ENCODE measurements at regions not wholly inside any gene's neighbourhood (a gene's known extent, or its start where the extent isn't known, plus 50 kb on each side); places are given as distances from the start of the nearest gene placed in this dataset.
A peak's percentile ranks its signal among the peaks of the same experiment; 100 is the strongest.

DNA sequence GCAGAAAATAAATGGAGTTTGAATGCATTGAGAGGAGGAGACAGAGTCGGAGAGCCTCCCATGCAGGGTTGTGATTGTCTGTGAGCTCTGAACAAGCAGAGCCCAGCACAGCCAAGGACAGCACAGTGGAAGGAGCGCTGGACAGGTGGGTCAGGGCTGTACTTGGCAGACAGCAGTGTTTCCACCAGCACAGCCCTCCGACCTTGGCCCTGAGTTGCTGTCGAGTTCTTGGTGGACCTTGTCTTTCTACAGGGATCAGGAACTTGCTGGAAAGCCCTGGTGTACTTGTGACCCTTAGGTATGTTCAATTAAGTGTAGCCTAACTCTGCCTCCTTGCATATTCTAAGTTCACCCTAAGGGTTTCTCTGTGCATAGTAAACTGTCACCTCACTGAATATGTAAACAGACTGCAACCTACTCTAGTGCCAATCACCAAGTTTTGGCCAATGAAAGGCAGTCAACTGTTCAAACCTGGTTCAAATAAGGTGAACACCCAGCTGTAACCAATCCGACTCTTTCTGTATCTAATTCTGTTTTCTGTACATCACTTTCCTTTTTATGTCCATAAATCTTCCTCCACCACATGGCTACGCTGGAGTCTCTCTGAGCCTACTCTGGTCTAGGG lies 86.6 kb upstream of the SLC25A33 start:
- H3K4me3 ChIP-seq = no peak overlapping the region
- H3K27me3 ChIP-seq = no peaks in the 10 kb centered on the region
- TF ChIP-seq, protein P1, sequence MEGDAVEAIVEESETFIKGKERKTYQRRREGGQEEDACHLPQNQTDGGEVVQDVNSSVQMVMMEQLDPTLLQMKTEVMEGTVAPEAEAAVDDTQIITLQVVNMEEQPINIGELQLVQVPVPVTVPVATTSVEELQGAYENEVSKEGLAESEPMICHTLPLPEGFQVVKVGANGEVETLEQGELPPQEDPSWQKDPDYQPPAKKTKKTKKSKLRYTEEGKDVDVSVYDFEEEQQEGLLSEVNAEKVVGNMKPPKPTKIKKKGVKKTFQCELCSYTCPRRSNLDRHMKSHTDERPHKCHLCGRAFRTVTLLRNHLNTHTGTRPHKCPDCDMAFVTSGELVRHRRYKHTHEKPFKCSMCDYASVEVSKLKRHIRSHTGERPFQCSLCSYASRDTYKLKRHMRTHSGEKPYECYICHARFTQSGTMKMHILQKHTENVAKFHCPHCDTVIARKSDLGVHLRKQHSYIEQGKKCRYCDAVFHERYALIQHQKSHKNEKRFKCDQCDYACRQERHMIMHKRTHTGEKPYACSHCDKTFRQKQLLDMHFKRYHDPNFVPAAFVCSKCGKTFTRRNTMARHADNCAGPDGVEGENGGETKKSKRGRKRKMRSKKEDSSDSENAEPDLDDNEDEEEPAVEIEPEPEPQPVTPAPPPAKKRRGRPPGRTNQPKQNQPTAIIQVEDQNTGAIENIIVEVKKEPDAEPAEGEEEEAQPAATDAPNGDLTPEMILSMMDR (IDR thresholded peaks at IDR 0.05) = no peak
- TF ChIP-seq POLR2A (IDR thresholded peaks at IDR 0.05) = peak in 2 of 3 donors; percentile 7 to 20
- DNase-seq (peak; percentile 64 to 80 (median 72)), ATAC-seq (peak; percentile 75)
- intact Hi-C loops (cut with DNase I) = loop anchor here (10.0 kb wide), 1 partner anchor 168 kb away; no protein-coding TSS in a partner anchor
- H3K27ac ChIP-seq = peak overlapping the region; percentile 42 to 67 (median 56)
- H3K36me3 ChIP-seq (replicated peaks in 1 of 2; ENCODE audit: insufficient read depth in 1 of 2, low read depth in 2 of 2) = no peaks in the 10 kb centered on the region
- no peaks in the 10 kb centered on the region for H3K9me3 ChIP-seq
- WGBS, 2 donors = 33 to 54% methylated on average over 5 to 6 of the region's 6 CpGs
- peaks cover 77% of the 10 kb centered on the region for H3K4me1 ChIP-seq

DNA sequence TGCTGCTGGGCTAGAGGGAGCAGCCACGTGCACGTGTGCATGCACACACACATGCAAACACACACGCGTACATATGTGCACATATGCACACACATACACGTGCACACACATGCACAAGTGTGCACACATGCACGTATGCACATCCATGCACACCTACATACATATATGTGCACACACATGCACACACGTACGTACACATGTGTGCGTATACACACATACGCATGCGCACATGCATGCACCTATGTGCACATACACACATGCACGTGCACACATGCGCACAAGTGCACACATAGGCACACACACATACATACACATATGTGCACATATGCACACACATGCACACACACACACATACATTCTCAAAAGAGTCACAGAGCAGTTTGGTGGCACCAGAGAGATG lies 85.9 kb upstream of the SLC25A33 start:
- intact Hi-C loops (cut with DNase I) = loop anchor here (10.0 kb wide), 1 partner anchor 169 kb away; no protein-coding TSS in a partner anchor
- 91% methylated on average over 13 of the region's 13 CpGs for WGBS, 2 donors
- no peak for ATAC-seq
- Histone ChIP-seq H3K27ac (peak overlapping the region in 3 of 4 donors; percentile 56 to 67 (median 57)), H3K27me3 (no peaks in the 10 kb centered on the region), H3K4me3 (no peak overlapping the region), H3K36me3 (replicated peaks in 1 of 2; ENCODE audit: insufficient read depth in 1 of 2, low read depth in 2 of 2) (no peaks in the 10 kb centered on the region), H3K4me1 (peaks cover 72% of the 10 kb centered on the region), H3K9me3 (no peaks in the 10 kb centered on the region)
- no peak for DNase-seq
- TF ChIP-seq, protein P1 (IDR thresholded peaks at IDR 0.05) = no peak
- TF ChIP-seq POLR2A (IDR thresholded peaks at IDR 0.05) = no peak

DNA sequence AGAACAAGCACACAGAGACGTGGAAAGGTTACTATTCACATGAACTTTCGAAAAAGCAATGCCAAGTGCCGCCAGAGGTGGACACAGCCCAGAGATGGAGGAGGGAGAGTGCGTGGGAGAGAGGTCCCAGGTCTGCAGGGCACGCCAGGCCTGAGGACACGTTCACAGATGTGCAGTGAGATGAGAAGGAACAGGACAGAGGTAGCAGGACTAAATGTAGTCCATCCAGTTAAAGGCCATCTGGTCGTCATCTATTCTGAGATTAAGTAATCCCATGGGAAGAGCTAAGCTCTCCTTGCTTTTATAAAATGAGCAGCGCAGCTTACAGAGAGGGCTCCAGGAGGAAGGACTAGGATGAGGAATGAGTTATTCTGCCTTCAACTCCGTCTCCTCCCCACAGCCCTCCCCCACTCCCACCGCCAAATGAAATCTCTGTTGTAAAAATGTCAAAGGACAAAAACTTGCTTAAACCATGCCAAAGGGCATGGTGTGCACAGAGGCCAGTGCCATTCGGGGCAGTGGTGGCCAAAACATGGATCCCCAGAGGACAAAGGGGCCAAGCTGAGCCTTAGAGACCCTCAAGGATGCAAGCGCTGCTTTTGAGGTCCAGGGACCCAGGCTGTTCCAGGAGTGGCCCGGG lies 85.4 kb upstream of the SLC25A33 start:
- DNase-seq (no peak), ATAC-seq (no peak)
- intact Hi-C loops (cut with DNase I) = loop anchor here (10.0 kb wide), 1 partner anchor 169 kb away; no protein-coding TSS in a partner anchor
- no peaks in the 10 kb centered on the region for H3K27me3 ChIP-seq
- TF ChIP-seq POLR2A (IDR thresholded peaks at IDR 0.05) = no peak
- TF ChIP-seq, protein P1 (IDR thresholded peaks at IDR 0.05) = no peak
- no peak overlapping the region for H3K27ac ChIP-seq
- 62 to 78% methylated on average over 13 of the region's 13 CpGs for whole genome bisulfite sequencing, 2 donors
- H3K36me3 ChIP-seq (replicated peaks in 1 of 2; ENCODE audit: insufficient read depth in 1 of 2, low read depth in 2 of 2) = no peaks in the 10 kb centered on the region
- H3K9me3 ChIP-seq = no peaks in the 10 kb centered on the region
- H3K4me3 ChIP-seq = no peak overlapping the region
- peaks cover 67% of the 10 kb centered on the region for H3K4me1 ChIP-seq

DNA sequence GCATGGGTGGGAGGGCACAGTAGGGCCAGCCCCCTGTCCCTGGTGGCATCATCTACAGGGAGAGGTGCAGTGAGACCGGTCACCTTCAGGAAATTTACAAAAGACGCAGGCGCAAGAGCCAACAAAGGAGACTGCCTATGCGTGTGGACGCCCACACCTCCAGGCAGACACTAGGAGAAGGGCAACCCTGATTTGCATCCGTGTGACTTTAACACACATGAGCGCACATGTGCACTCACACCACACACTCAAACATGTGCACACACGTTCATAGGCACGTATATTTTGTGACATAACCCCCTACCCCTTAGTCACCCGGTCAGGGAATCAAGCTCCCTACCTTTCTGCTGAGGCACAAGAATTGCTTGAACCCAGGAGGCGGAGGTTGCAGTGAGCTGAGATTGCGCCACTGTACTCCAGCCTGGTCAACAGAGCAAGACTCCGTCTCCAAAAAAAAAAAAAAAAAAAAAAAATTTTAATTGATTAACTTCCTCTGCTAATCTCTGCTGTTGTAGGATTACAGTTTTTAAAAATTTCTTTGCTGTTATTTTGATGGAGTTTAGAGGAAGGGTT lies 84.7 kb upstream of the SLC25A33 start:
- TF ChIP-seq, protein P1 (IDR thresholded peaks at IDR 0.05) = no peak
- TF ChIP-seq POLR2A (IDR thresholded peaks at IDR 0.05) = no peak
- Histone ChIP-seq H3K36me3 (replicated peaks in 1 of 2; ENCODE audit: insufficient read depth in 1 of 2, low read depth in 2 of 2) (no peaks in the 10 kb centered on the region), H3K27ac (no peak overlapping the region), H3K9me3 (no peaks in the 10 kb centered on the region), H3K4me3 (no peak overlapping the region), H3K27me3 (no peaks in the 10 kb centered on the region), H3K4me1 (peaks cover 60% of the 10 kb centered on the region)
- DNase-seq (no peak), ATAC-seq (no peak)
- intact Hi-C loops (cut with DNase I) = loop anchor here (10.0 kb wide), 1 partner anchor 170 kb away; no protein-coding TSS in a partner anchor
- WGBS, 2 donors = 93 to 94% methylated on average over 13 of the region's 13 CpGs

Measured in body of pancreas (tissue), 4 donors.